IgD-negative memory B cell (primary cell): ENCODE measurements at regions not wholly inside any gene's neighbourhood (a gene's known extent, or its start where the extent isn't known, plus 50 kb on each side); places are given as distances from the start of the nearest gene placed in this dataset.

Experiments
- H3K27ac Mint-ChIP-seq, 3 donors: one replicate each; pipeline ENCODE4 v1.8.0; 2020 to 2022; ENCODE audit warnings: mild to moderate bottlenecking in 3 of 3, mixed read lengths in 3 of 3, moderate library complexity in 1 of 3
- H3K27me3 Mint-ChIP-seq: one replicate; pipeline ENCODE4 v1.8.0; 2021; ENCODE audit warnings: mixed read lengths
- H3K36me3 Mint-ChIP-seq: one replicate; pipeline ENCODE4 v1.8.0; 2020; ENCODE audit warnings: mild to moderate bottlenecking, mixed read lengths
- H3K4me1 Mint-ChIP-seq, 3 donors: one replicate each; pipeline ENCODE4 v1.8.0; 2020 to 2022; ENCODE audit warnings: mixed read lengths in 3 of 3, mild to moderate bottlenecking in 1 of 3
- H3K4me3 Mint-ChIP-seq, 4 donors: one replicate each; pipeline ENCODE4 v1.8.0; 2020 to 2022; ENCODE audit warnings: mild to moderate bottlenecking in 4 of 4, mixed read lengths in 4 of 4, moderate library complexity in 3 of 4
- H3K9me3 Mint-ChIP-seq, 3 donors: one replicate each; pipeline ENCODE4 v1.8.0; 2020 to 2021; ENCODE audit warnings: mixed read lengths in 3 of 3, mild to moderate bottlenecking in 1 of 3

GRCh38 chr1:56390934-56391731, 188.2 kb downstream of the PLPP3 start:
- peaks cover 3% of the 10 kb centered on the region for H3K36me3 Mint-ChIP-seq

GRCh38 chr1:56390232-56390867, 189.0 kb downstream of the PLPP3 start:
- Mint-ChIP-seq H3K4me1 (no peaks in the 10 kb centered on the region), H3K9me3 (peaks cover 0 to 4% (median 0%) of the 10 kb centered on the region in 3 donors), H3K36me3 (peaks cover 3% of the 10 kb centered on the region), H3K4me3 (no peak overlapping the region), H3K27ac (no peak overlapping the region), H3K27me3 (peaks cover 5% of the 10 kb centered on the region)

More at GRCh38 chr1:56390934-56391731, 188.2 kb downstream of the PLPP3 start:
- H3K4me1 Mint-ChIP-seq: no peaks in the 10 kb centered on the region
- H3K9me3 Mint-ChIP-seq: peaks cover 0 to 4% (median 0%) of the 10 kb centered on the region in 3 donors
- peaks cover 7% of the 10 kb centered on the region for H3K27me3 Mint-ChIP-seq
- no peak overlapping the region for H3K27ac Mint-ChIP-seq
- H3K4me3 Mint-ChIP-seq: no peak overlapping the region

GRCh38 chr1:56389813-56390212, 189.6 kb downstream of the PLPP3 start:
- Mint-ChIP-seq H3K4me1 (no peaks in the 10 kb centered on the region), H3K27ac (no peak overlapping the region), H3K4me3 (no peak overlapping the region), H3K27me3 (peaks cover 5% of the 10 kb centered on the region), H3K36me3 (peaks cover 3% of the 10 kb centered on the region), H3K9me3 (peaks cover 0 to 4% (median 0%) of the 10 kb centered on the region in 3 donors)

GRCh38 chr1:56387071-56387740, 192.2 kb downstream of the PLPP3 start:
- peaks cover 0 to 4% (median 0%) of the 10 kb centered on the region in 3 donors for H3K9me3 Mint-ChIP-seq
- peaks cover 3% of the 10 kb centered on the region for H3K36me3 Mint-ChIP-seq
- no peak overlapping the region for H3K4me3 Mint-ChIP-seq
- H3K27ac Mint-ChIP-seq: no peak overlapping the region
- no peaks in the 10 kb centered on the region for H3K4me1 Mint-ChIP-seq
- H3K27me3 Mint-ChIP-seq: no peaks in the 10 kb centered on the region

- Mint-ChIP-seq H3K36me3 (no peaks in the 10 kb centered on the region), H3K27ac (no peak overlapping the region), H3K4me1 (no peaks in the 10 kb centered on the region), H3K27me3 (peaks cover 2% of the 10 kb centered on the region), H3K4me3 (no peak overlapping the region), H3K9me3 (peaks cover 0 to 2% (median 0%) of the 10 kb centered on the region in 3 donors)
Measured at GRCh38 chr1:56385314-56385713, 194.0 kb downstream of the PLPP3 start.

- H3K4me1 Mint-ChIP-seq: no peaks in the 10 kb centered on the region
- peaks cover 0 to 2% (median 0%) of the 10 kb centered on the region in 3 donors for H3K9me3 Mint-ChIP-seq
- no peak overlapping the region for H3K4me3 Mint-ChIP-seq
- H3K27ac Mint-ChIP-seq: no peak overlapping the region
- no peaks in the 10 kb centered on the region for H3K36me3 Mint-ChIP-seq
- peaks cover 2% of the 10 kb centered on the region for H3K27me3 Mint-ChIP-seq
Measured at GRCh38 chr1:56382929-56383328, 196.4 kb downstream of the PLPP3 start.

GRCh38 chr1:56380531-56380930, 198.8 kb downstream of the PLPP3 start:
- Mint-ChIP-seq H3K36me3 (no peaks in the 10 kb centered on the region), H3K9me3 (no peaks in the 10 kb centered on the region), H3K27ac (no peak overlapping the region), H3K27me3 (peaks cover 10% of the 10 kb centered on the region), H3K4me3 (no peak overlapping the region), H3K4me1 (peaks cover 0 to 1% (median 0%) of the 10 kb centered on the region in 3 donors)

GRCh38 chr1:56378341-56379070, 200.9 kb downstream of the PLPP3 start:
- Mint-ChIP-seq H3K4me1 (peaks cover 0 to 1% (median 0%) of the 10 kb centered on the region in 3 donors), H3K27ac (no peak overlapping the region), H3K27me3 (peaks cover 13% of the 10 kb centered on the region), H3K9me3 (no peaks in the 10 kb centered on the region), H3K36me3 (no peaks in the 10 kb centered on the region), H3K4me3 (no peak overlapping the region)

GRCh38 chr1:56377431-56377830, 201.9 kb downstream of the PLPP3 start:
- Mint-ChIP-seq H3K27me3 (peaks cover 13% of the 10 kb centered on the region), H3K36me3 (no peaks in the 10 kb centered on the region), H3K9me3 (no peaks in the 10 kb centered on the region), H3K27ac (no peak overlapping the region), H3K4me3 (no peak overlapping the region), H3K4me1 (peaks cover 0 to 1% (median 0%) of the 10 kb centered on the region in 3 donors)

- Mint-ChIP-seq H3K36me3 (no peaks in the 10 kb centered on the region), H3K4me3 (no peak overlapping the region), H3K27ac (no peak overlapping the region), H3K27me3 (peaks cover 11% of the 10 kb centered on the region), H3K9me3 (no peaks in the 10 kb centered on the region), H3K4me1 (peaks cover 0 to 1% (median 0%) of the 10 kb centered on the region in 3 donors)
Measured at GRCh38 chr1:56376188-56376984, 203.0 kb downstream of the PLPP3 start.

GRCh38 chr1:56375326-56375804, 204.0 kb downstream of the PLPP3 start:
- peaks cover 14% of the 10 kb centered on the region for H3K27me3 Mint-ChIP-seq
- no peaks in the 10 kb centered on the region for H3K36me3 Mint-ChIP-seq
- no peak overlapping the region for H3K4me3 Mint-ChIP-seq
- H3K4me1 Mint-ChIP-seq: peaks cover 0 to 1% (median 0%) of the 10 kb centered on the region in 3 donors
- H3K9me3 Mint-ChIP-seq: no peaks in the 10 kb centered on the region
- no peak overlapping the region for H3K27ac Mint-ChIP-seq

GRCh38 chr1:56374026-56374974, 205.1 kb downstream of the PLPP3 start:
- H3K4me3 Mint-ChIP-seq: no peak overlapping the region
- H3K4me1 Mint-ChIP-seq: peaks cover 0 to 1% (median 0%) of the 10 kb centered on the region in 3 donors
- no peaks in the 10 kb centered on the region for H3K9me3 Mint-ChIP-seq
- peaks cover 14% of the 10 kb centered on the region for H3K27me3 Mint-ChIP-seq
- no peak overlapping the region for H3K27ac Mint-ChIP-seq
- H3K36me3 Mint-ChIP-seq: no peaks in the 10 kb centered on the region

GRCh38 chr1:56370513-56370912, 208.8 kb downstream of the PLPP3 start:
- no peak overlapping the region for H3K4me3 Mint-ChIP-seq
- no peak overlapping the region for H3K27ac Mint-ChIP-seq

More at GRCh38 chr1:56370513-56370912, 208.8 kb downstream of the PLPP3 start:
- Mint-ChIP-seq H3K27me3 (peaks cover 6% of the 10 kb centered on the region), H3K4me1 (no peaks in the 10 kb centered on the region), H3K9me3 (no peaks in the 10 kb centered on the region), H3K36me3 (no peaks in the 10 kb centered on the region)
